ENCODE measurements at regions not wholly inside any gene's neighbourhood (a gene's known extent, or its start where the extent isn't known, plus 50 kb on each side); places are given as distances from the start of the nearest gene placed in this dataset.

- H3K27me3 Mint-ChIP-seq = peaks cover 12% of the 10 kb centered on the region
- no peaks in the 10 kb centered on the region for H3K4me1 Mint-ChIP-seq
- no peaks in the 10 kb centered on the region for H3K9me3 Mint-ChIP-seq
- DNase-seq = no peak
- H3K4me3 Mint-ChIP-seq = no peak overlapping the region
- H3K36me3 Mint-ChIP-seq = no peaks in the 10 kb centered on the region
- H3K27ac Mint-ChIP-seq = no peak overlapping the region
Measured at GRCh38 chr9:91024841-91025240, 223.2 kb downstream of the SYK start.

- H3K4me1 Mint-ChIP-seq = no peaks in the 10 kb centered on the region
- H3K36me3 Mint-ChIP-seq = no peaks in the 10 kb centered on the region
- no peak overlapping the region for H3K4me3 Mint-ChIP-seq
- H3K27ac Mint-ChIP-seq = no peak overlapping the region
- peaks cover 10% of the 10 kb centered on the region for H3K27me3 Mint-ChIP-seq
- no peaks in the 10 kb centered on the region for H3K9me3 Mint-ChIP-seq
- no peak for DNase-seq
Measured at GRCh38 chr9:91025856-91026255, 224.2 kb downstream of the SYK start.

- no peaks in the 10 kb centered on the region for H3K9me3 Mint-ChIP-seq
- no peaks in the 10 kb centered on the region for H3K36me3 Mint-ChIP-seq
- H3K27ac Mint-ChIP-seq = no peak overlapping the region
- H3K4me3 Mint-ChIP-seq = no peak overlapping the region
- peaks cover 10% of the 10 kb centered on the region for H3K27me3 Mint-ChIP-seq
- no peaks in the 10 kb centered on the region for H3K4me1 Mint-ChIP-seq
- DNase-seq = no peak
Measured at GRCh38 chr9:91026266-91026665, 224.6 kb downstream of the SYK start.

GRCh38 chr9:91027005-91027404, 225.4 kb downstream of the SYK start:
- DNase-seq = no peak
- H3K4me1 Mint-ChIP-seq = no peaks in the 10 kb centered on the region
- H3K27ac Mint-ChIP-seq = no peak overlapping the region
- H3K4me3 Mint-ChIP-seq = no peak overlapping the region
- no peaks in the 10 kb centered on the region for H3K9me3 Mint-ChIP-seq
- peaks cover 12% of the 10 kb centered on the region for H3K27me3 Mint-ChIP-seq
- no peaks in the 10 kb centered on the region for H3K36me3 Mint-ChIP-seq

GRCh38 chr9:91028166-91028827, 226.7 kb downstream of the SYK start:
- Mint-ChIP-seq H3K4me1 (no peaks in the 10 kb centered on the region), H3K36me3 (no peaks in the 10 kb centered on the region), H3K27ac (no peak overlapping the region), H3K4me3 (no peak overlapping the region), H3K27me3 (peaks cover 12% of the 10 kb centered on the region), H3K9me3 (no peaks in the 10 kb centered on the region)
- DNase-seq = no peak

- H3K27me3 Mint-ChIP-seq = peaks cover 7% of the 10 kb centered on the region
- H3K4me1 Mint-ChIP-seq = no peaks in the 10 kb centered on the region
- H3K4me3 Mint-ChIP-seq = no peak overlapping the region
- H3K36me3 Mint-ChIP-seq = no peaks in the 10 kb centered on the region
- no peak for DNase-seq
- no peak overlapping the region for H3K27ac Mint-ChIP-seq
- H3K9me3 Mint-ChIP-seq = no peaks in the 10 kb centered on the region
Measured at GRCh38 chr9:91029650-91030361, 228.2 kb downstream of the SYK start.

GRCh38 chr9:91032121-91032531, 230.5 kb downstream of the SYK start:
- Mint-ChIP-seq H3K36me3 (no peaks in the 10 kb centered on the region), H3K4me3 (no peak overlapping the region), H3K9me3 (no peaks in the 10 kb centered on the region), H3K27ac (no peak overlapping the region), H3K27me3 (peaks cover 21% of the 10 kb centered on the region), H3K4me1 (peaks cover 1% of the 10 kb centered on the region)
- no peak for DNase-seq

- no peaks in the 10 kb centered on the region for H3K36me3 Mint-ChIP-seq
- no peak for DNase-seq
- H3K27ac Mint-ChIP-seq = no peak overlapping the region
- peaks cover 24% of the 10 kb centered on the region for H3K27me3 Mint-ChIP-seq
- H3K9me3 Mint-ChIP-seq = no peaks in the 10 kb centered on the region
- peaks cover 9% of the 10 kb centered on the region for H3K4me1 Mint-ChIP-seq
- no peak overlapping the region for H3K4me3 Mint-ChIP-seq
Measured at GRCh38 chr9:91033270-91033669, 231.7 kb downstream of the SYK start.

GRCh38 chr9:91033797-91034196, 232.2 kb downstream of the SYK start:
- Mint-ChIP-seq H3K27me3 (peaks cover 24% of the 10 kb centered on the region), H3K36me3 (no peaks in the 10 kb centered on the region), H3K27ac (no peak overlapping the region), H3K9me3 (no peaks in the 10 kb centered on the region), H3K4me3 (no peak overlapping the region), H3K4me1 (peaks cover 9% of the 10 kb centered on the region)
- peak; percentile 60 for DNase-seq

- Mint-ChIP-seq H3K4me3 (no peak overlapping the region), H3K4me1 (peaks cover 12% of the 10 kb centered on the region), H3K36me3 (no peaks in the 10 kb centered on the region), H3K27ac (no peak overlapping the region), H3K9me3 (no peaks in the 10 kb centered on the region), H3K27me3 (peaks cover 20% of the 10 kb centered on the region)
- no peak for DNase-seq
Measured at GRCh38 chr9:91034521-91034920, 232.9 kb downstream of the SYK start.

GRCh38 chr9:91034976-91035824, 233.6 kb downstream of the SYK start:
- peaks cover 12% of the 10 kb centered on the region for H3K4me1 Mint-ChIP-seq
- H3K36me3 Mint-ChIP-seq = no peaks in the 10 kb centered on the region
- DNase-seq = no peak
- no peak overlapping the region for H3K4me3 Mint-ChIP-seq
- H3K9me3 Mint-ChIP-seq = no peaks in the 10 kb centered on the region
- H3K27ac Mint-ChIP-seq = no peak overlapping the region
- H3K27me3 Mint-ChIP-seq = peaks cover 24% of the 10 kb centered on the region

GRCh38 chr9:91035825-91036208, 234.2 kb downstream of the SYK start:
- DNase-seq = no peak
- no peak overlapping the region for H3K4me3 Mint-ChIP-seq
- no peaks in the 10 kb centered on the region for H3K36me3 Mint-ChIP-seq
- H3K9me3 Mint-ChIP-seq = no peaks in the 10 kb centered on the region
- H3K4me1 Mint-ChIP-seq = peaks cover 12% of the 10 kb centered on the region
- H3K27ac Mint-ChIP-seq = no peak overlapping the region
- peaks cover 30% of the 10 kb centered on the region for H3K27me3 Mint-ChIP-seq

GRCh38 chr9:91036356-91036755, 234.7 kb downstream of the SYK start:
- no peak overlapping the region for H3K4me3 Mint-ChIP-seq

GRCh38 chr9:91036826-91037510, 235.3 kb downstream of the SYK start:
- Mint-ChIP-seq H3K36me3 (no peaks in the 10 kb centered on the region), H3K9me3 (no peaks in the 10 kb centered on the region), H3K4me3 (peak overlapping the region; percentile 5), H3K4me1 (peaks cover 12% of the 10 kb centered on the region), H3K27me3 (peaks cover 32% of the 10 kb centered on the region), H3K27ac (peak overlapping the region; percentile 50)
- DNase-seq = peak; percentile 60

More at GRCh38 chr9:91036356-91036755, 234.7 kb downstream of the SYK start:
- peaks cover 31% of the 10 kb centered on the region for H3K27me3 Mint-ChIP-seq
- no peaks in the 10 kb centered on the region for H3K9me3 Mint-ChIP-seq
- no peaks in the 10 kb centered on the region for H3K36me3 Mint-ChIP-seq
- DNase-seq = no peak
- H3K4me1 Mint-ChIP-seq = peaks cover 12% of the 10 kb centered on the region
- peak overlapping the region; percentile 1 for H3K27ac Mint-ChIP-seq

Data from activated naive CD8-positive, alpha-beta T cell treated with anti-CD3 and anti-CD28 coated beads for 36 hours (primary cell).